ENCODE measurements at regions not wholly inside any gene's neighbourhood (a gene's known extent, or its start where the extent isn't known, plus 50 kb on each side); places are given as distances from the start of the nearest gene placed in this dataset.

DNA sequence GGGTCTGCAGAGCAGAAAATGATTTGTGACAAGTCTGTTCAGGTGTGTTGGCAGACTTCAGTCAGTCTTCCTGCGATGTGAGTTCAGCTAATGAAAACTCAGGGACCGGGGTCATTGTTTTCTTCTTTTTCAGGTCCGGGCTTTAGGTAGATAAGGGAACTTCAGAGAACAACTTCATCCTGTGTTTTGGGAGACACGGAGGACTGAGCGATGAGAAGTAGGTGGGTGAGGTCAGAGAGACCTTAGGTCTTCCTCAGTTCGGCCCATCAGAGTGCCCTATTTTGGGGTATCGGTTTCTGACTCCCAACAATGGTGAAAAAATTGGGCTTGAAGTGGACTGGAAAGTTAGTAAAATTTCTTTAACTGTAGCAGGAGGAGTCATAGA lies 88.9 kb upstream of the ATF7IP2 start:
- TF ChIP-seq POLR2A (IDR thresholded peaks at IDR 0.05; ENCODE audit: borderline replicate concordance, extremely low read depth, insufficient read depth, insufficient read length) = no peak
- TF ChIP-seq, protein P1, sequence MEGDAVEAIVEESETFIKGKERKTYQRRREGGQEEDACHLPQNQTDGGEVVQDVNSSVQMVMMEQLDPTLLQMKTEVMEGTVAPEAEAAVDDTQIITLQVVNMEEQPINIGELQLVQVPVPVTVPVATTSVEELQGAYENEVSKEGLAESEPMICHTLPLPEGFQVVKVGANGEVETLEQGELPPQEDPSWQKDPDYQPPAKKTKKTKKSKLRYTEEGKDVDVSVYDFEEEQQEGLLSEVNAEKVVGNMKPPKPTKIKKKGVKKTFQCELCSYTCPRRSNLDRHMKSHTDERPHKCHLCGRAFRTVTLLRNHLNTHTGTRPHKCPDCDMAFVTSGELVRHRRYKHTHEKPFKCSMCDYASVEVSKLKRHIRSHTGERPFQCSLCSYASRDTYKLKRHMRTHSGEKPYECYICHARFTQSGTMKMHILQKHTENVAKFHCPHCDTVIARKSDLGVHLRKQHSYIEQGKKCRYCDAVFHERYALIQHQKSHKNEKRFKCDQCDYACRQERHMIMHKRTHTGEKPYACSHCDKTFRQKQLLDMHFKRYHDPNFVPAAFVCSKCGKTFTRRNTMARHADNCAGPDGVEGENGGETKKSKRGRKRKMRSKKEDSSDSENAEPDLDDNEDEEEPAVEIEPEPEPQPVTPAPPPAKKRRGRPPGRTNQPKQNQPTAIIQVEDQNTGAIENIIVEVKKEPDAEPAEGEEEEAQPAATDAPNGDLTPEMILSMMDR (IDR thresholded peaks at IDR 0.05 in 2 of 3, conservative IDR thresholded peaks at IDR 0.05 in 1 of 3; ENCODE audit: borderline replicate concordance in 1 of 3, insufficient read depth in 1 of 3, low read depth in 2 of 3, low read length in 2 of 3) = no peak
- TF ChIP-seq, protein P2, sequence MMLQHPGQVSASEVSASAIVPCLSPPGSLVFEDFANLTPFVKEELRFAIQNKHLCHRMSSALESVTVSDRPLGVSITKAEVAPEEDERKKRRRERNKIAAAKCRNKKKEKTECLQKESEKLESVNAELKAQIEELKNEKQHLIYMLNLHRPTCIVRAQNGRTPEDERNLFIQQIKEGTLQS (IDR thresholded peaks at IDR 0.05) = no peak
- TF ChIP-seq EZH2 (IDR thresholded peaks at IDR 0.05) = no peak
- no peak for TF ChIP-seq YY1 (IDR thresholded peaks at IDR 0.05; ENCODE audit: extremely low read depth, insufficient replicate concordance, low read depth, low read length)
- TF ChIP-seq ELF1 (IDR thresholded peaks at IDR 0.05; ENCODE audit: borderline replicate concordance, low read depth) = no peak
